GM23338 (cell line): ENCODE measurements at regions not wholly inside any gene's neighbourhood (a gene's known extent, or its start where the extent isn't known, plus 50 kb on each side); places are given as distances from the start of the nearest gene placed in this dataset.

Source experiments
- ATAC-seq: fragments of 200-7000 bp; cut with Tn5 transposase; 3 replicates; pipeline ENCODE4 v1.9.1; 2020
- DNase-seq: peaks from one replicate; pipeline ENCODE4 v3.0.0-alpha.2; 2015; ENCODE audit warnings: low spot score
- H2AFZ ChIP-seq: fragments of 200-600 bp; sonication (generic); 2 replicates; pipeline ENCODE4 v1.8.0; 2016; ENCODE audit warnings: antibody characterized with exemption, mild to moderate bottlenecking, moderate library complexity
- H3F3A ChIP-seq: fragments of 200-600 bp; sonication (generic); replicated peaks from 2 replicates; pipeline ENCODE4 v1.8.0; 2017; ENCODE audit warnings: antibody characterized with exemption, mixed run types, low read depth
- H3K27ac ChIP-seq: fragments of 200-600 bp; sonication (generic); 2 replicates; pipeline ENCODE4 v1.6.1; 2016; ENCODE audit warnings: low read depth
- H3K27me3 ChIP-seq: fragments of 200-600 bp; sonication (generic); 2 replicates; pipeline ENCODE4 v1.8.0; 2016; ENCODE audit warnings: mild to moderate bottlenecking, mixed run types, moderate library complexity; ENCODE audit not compliant: insufficient read depth
- H3K36me3 ChIP-seq: fragments of 200-600 bp; sonication (generic); 2 replicates; pipeline ENCODE4 v1.8.0; 2016; ENCODE audit warnings: mild to moderate bottlenecking; ENCODE audit not compliant: insufficient read depth
- H3K4me1 ChIP-seq: fragments of 200-600 bp; sonication (generic); 2 replicates; pipeline ENCODE4 v1.8.0; 2016; ENCODE audit warnings: mild to moderate bottlenecking, moderate library complexity; ENCODE audit not compliant: insufficient read depth
- H3K4me2 ChIP-seq: fragments of 200-600 bp; sonication (generic); 2 replicates; pipeline ENCODE4 v1.7.1; 2017; ENCODE audit warnings: mixed run types
- H3K4me3 ChIP-seq: fragments of 200-600 bp; sonication (generic); 2 replicates; pipeline ENCODE4 v1.6.1; 2016; ENCODE audit warnings: mixed run types
- H3K79me2 ChIP-seq: fragments of 200-600 bp; sonication (generic); replicated peaks from 2 replicates; pipeline ENCODE4 v1.8.0; 2017; ENCODE audit warnings: mild to moderate bottlenecking; ENCODE audit not compliant: insufficient read depth
- H3K9me2 ChIP-seq: fragments of 200-600 bp; sonication (generic); 2 replicates; pipeline ENCODE4 v1.8.0; 2017; ENCODE audit not compliant: insufficient read depth
- H4K20me1 ChIP-seq: fragments of 200-600 bp; sonication (generic); replicated peaks from 2 replicates; pipeline ENCODE4 v1.8.0; 2017; ENCODE audit warnings: mild to moderate bottlenecking; ENCODE audit not compliant: insufficient read depth
- H3K27ac Mint-ChIP-seq: 2 replicates; pipeline ENCODE4 v1.8.0; 2020; ENCODE audit warnings: inconsistent platforms, mild to moderate bottlenecking, moderate library complexity, mixed read lengths
- H3K27me3 Mint-ChIP-seq: 3 replicates; pipeline ENCODE4 v1.8.0; 2022; ENCODE audit warnings: low read depth, mild to moderate bottlenecking, moderate library complexity, mixed read lengths, inconsistent platforms; ENCODE audit not compliant: insufficient read depth, poor library complexity
- H3K36me3 Mint-ChIP-seq: 3 replicates; pipeline ENCODE4 v1.8.0; 2021; ENCODE audit warnings: low read depth, mild to moderate bottlenecking, inconsistent platforms, moderate library complexity, mixed read lengths
- H3K4me1 Mint-ChIP-seq: 3 replicates; pipeline ENCODE4 v1.8.0; 2020; ENCODE audit warnings: mild to moderate bottlenecking, inconsistent platforms, mixed read lengths
- H3K4me3 Mint-ChIP-seq: 3 replicates; pipeline ENCODE4 v1.8.0; 2021; ENCODE audit warnings: moderate library complexity, mild to moderate bottlenecking, inconsistent platforms, mixed read lengths
- H3K9me3 Mint-ChIP-seq: 3 replicates; pipeline ENCODE4 v1.8.0; 2020; ENCODE audit warnings: moderate library complexity, mild to moderate bottlenecking, inconsistent platforms, mixed read lengths
- CREB1 ChIP-seq: fragments of 250-450 bp; sonication (Bioruptor Pico); IDR thresholded peaks from 2 replicates; pipeline ENCODE4 v1.5.0; 2020; ENCODE audit warnings: low read depth, mild to moderate bottlenecking, moderate library complexity
- CTCF ChIP-seq, 2 experiments: fragments of 200-600 bp in 1 of 2; sonication (generic) in 1 of 2; conservative IDR thresholded peaks; 2 replicates each; pipeline versions ENCODE4 v1.5.1 to v1.6.1; 2016 to 2017; ENCODE audit warnings: antibody characterized with exemption in 2 of 2, low read depth in 2 of 2, mild to moderate bottlenecking in 2 of 2, moderate library complexity in 1 of 2
- EZH2 ChIP-seq: fragments of 200-600 bp; sonication (generic); IDR thresholded peaks from one replicate; pipeline ENCODE4 v1.8.0; 2017; ENCODE audit warnings: antibody characterized with exemption, mild to moderate bottlenecking, low read depth; ENCODE audit not compliant: unreplicated experiment
- JUNB ChIP-seq: IDR thresholded peaks from one replicate; pipeline ENCODE4 v1.6.1; 2016; ENCODE audit warnings: antibody characterized with exemption; ENCODE audit not compliant: unreplicated experiment
- POLR2AphosphoS5 ChIP-seq: IDR thresholded peaks from 2 replicates; pipeline ENCODE4 v1.6.1; 2016; ENCODE audit warnings: antibody characterized with exemption, low read depth
- REST ChIP-seq: IDR thresholded peaks from one replicate; pipeline ENCODE4 v1.6.1; 2018; ENCODE audit warnings: antibody characterized with exemption; ENCODE audit not compliant: unreplicated experiment
- ZNF114 ChIP-seq: fragments of 250-450 bp; sonication (Bioruptor Pico); IDR thresholded peaks from 2 replicates; pipeline ENCODE4 v1.5.0; 2020; ENCODE audit warnings: mild to moderate bottlenecking, moderate library complexity
- ZNF331 ChIP-seq: fragments of 250-450 bp; sonication (Bioruptor Pico); IDR thresholded peaks from 2 replicates; pipeline ENCODE4 v1.5.0; 2020; ENCODE audit warnings: low read depth, mild to moderate bottlenecking, moderate library complexity
- ZNF462 ChIP-seq: fragments of 250-450 bp; sonication (Bioruptor Pico); IDR thresholded peaks from 2 replicates; pipeline ENCODE4 v1.5.0; 2020; ENCODE audit warnings: mild to moderate bottlenecking, moderate library complexity

GRCh38 chr7:36090976-36091873, 61.8 kb upstream of the EEPD1 start:
- H3K27ac Mint-ChIP-seq, result no peak overlapping the region
- Histone ChIP-seq H4K20me1 (no peaks in the 10 kb centered on the region), H3K79me2 (no peaks in the 10 kb centered on the region), H3K9me2 (0 out of 2 replicates have a peak, but pooled peaks cover 5% of the 10 kb centered on the region), H3K4me3 (no peak overlapping the region), H3K4me1 (no peaks in the 10 kb centered on the region), H3F3A (no peaks in the 10 kb centered on the region), H3K36me3 (no peaks in the 10 kb centered on the region), H3K4me2 (no peak overlapping the region), H3K27ac (no peak overlapping the region), H3K27me3 (no peaks in the 10 kb centered on the region), H2AFZ (no peak overlapping the region)
- H3K36me3 Mint-ChIP-seq, result peaks cover 11% of the 10 kb centered on the region; the same call in 2 of the 3 replicates
- peaks cover 20% of the 10 kb centered on the region; the same call in 2 of the 3 replicates for H3K9me3 Mint-ChIP-seq
- no peak for TF ChIP-seq CREB1 (CRISPR knock-in tag)
- no peak overlapping the region for H3K4me3 Mint-ChIP-seq
- ATAC-seq (no peak), DNase-seq (no peak)
- peaks cover 2% of the 10 kb centered on the region for H3K27me3 Mint-ChIP-seq
- H3K4me1 Mint-ChIP-seq, result no peaks in the 10 kb centered on the region; the same call in 1 of the 3 replicates

- H3K27ac Mint-ChIP-seq, result no peak overlapping the region
- no peak for ATAC-seq
- Histone ChIP-seq H3K4me1 (no peaks in the 10 kb centered on the region), H3K27me3 (no peaks in the 10 kb centered on the region), H3K4me3 (no peak overlapping the region), H2AFZ (no peak overlapping the region), H4K20me1 (no peaks in the 10 kb centered on the region), H3K9me2 (0 out of 2 replicates have a peak, but pooled peaks cover 5% of the 10 kb centered on the region), H3K4me2 (no peak overlapping the region), H3K36me3 (no peaks in the 10 kb centered on the region), H3K27ac (no peak overlapping the region), H3K79me2 (no peaks in the 10 kb centered on the region), H3F3A (no peaks in the 10 kb centered on the region)
- H3K4me3 Mint-ChIP-seq, result no peak overlapping the region
- no peaks in the 10 kb centered on the region; the same call in 1 of the 3 replicates for H3K4me1 Mint-ChIP-seq
- H3K9me3 Mint-ChIP-seq, result peaks cover 20% of the 10 kb centered on the region; the same call in 2 of the 3 replicates
- peaks cover 11% of the 10 kb centered on the region; the same call in 2 of the 3 replicates for H3K36me3 Mint-ChIP-seq
- peaks cover 2% of the 10 kb centered on the region for H3K27me3 Mint-ChIP-seq
- no peak for DNase-seq
- TF ChIP-seq CTCF (conservative IDR thresholded peaks at IDR 0.05; ENCODE audit: low read depth in 2 of 2) (no peak), JUNB (no peak), ZNF331 (no peak), ZNF462 (CRISPR knock-in tag) (no peak), EZH2 (no peak), REST (no peak), POLR2AphosphoS5 (no peak), ZNF114 (CRISPR knock-in tag) (no peak)
Measured at GRCh38 chr7:36091874-36092176, 61.2 kb upstream of the EEPD1 start.
